OCI-M1 (cell line): ENCODE measurements at regions not wholly inside any gene's neighbourhood (a gene's known extent, or its start where the extent isn't known, plus 50 kb on each side); places are given as distances from the start of the nearest gene placed in this dataset.
"Not testable (repeated sequence)": the region's sequence is repeated elsewhere in the genome, so short reads cannot be mapped to it uniquely, and the experiment has no call there.

ENCODE experiments used
- DNase-seq: peaks from one replicate; lab custom pipeline; 2025; lab: John Stamatoyannopoulos, UW

GRCh38 chr6:121020656-121021055 is 313.6 kb downstream of the TBC1D32 start:
- no peak for DNase-seq

- DNase-seq = no peak
These were observed 325.7 kb downstream of the TBC1D32 start for GRCh38 chr6:121008553-121008952.

- DNase-seq = no peak
These were observed 328.3 kb downstream of the TBC1D32 start for GRCh38 chr6:121006024-121006423.

GRCh38 chr6:121000381-121000780 is 333.9 kb downstream of the TBC1D32 start:
- DNase-seq = no peak

GRCh38 chr6:120996340-120996739 is 337.9 kb downstream of the TBC1D32 start:
- DNase-seq = no peak

- DNase-seq = no peak
These were observed 339.7 kb downstream of the TBC1D32 start for GRCh38 chr6:120994573-120994967.

GRCh38 chr6:120993929-120994572 is 340.2 kb downstream of the TBC1D32 start:
- DNase-seq = no peak

- no peak for DNase-seq
These were observed 342.0 kb downstream of the TBC1D32 start for GRCh38 chr6:120992257-120992656.

GRCh38 chr6:120990866-120991265 is 343.4 kb downstream of the TBC1D32 start:
- DNase-seq = no peak

- DNase-seq = no peak
These were observed 352.4 kb downstream of the TBC1D32 start for GRCh38 chr6:120981835-120982234.

- no peak for DNase-seq
These were observed 368.0 kb downstream of the TBC1D32 start for GRCh38 chr6:120966321-120966720.

GRCh38 chr6:120965814-120966213 is 368.5 kb downstream of the TBC1D32 start:
- DNase-seq = no peak

GRCh38 chr6:120960761-120961160 is 373.5 kb downstream of the TBC1D32 start:
- no peak for DNase-seq

GRCh38 chr6:120954111-120954510 is 380.2 kb downstream of the TBC1D32 start:
- no peak for DNase-seq

- no peak for DNase-seq
These were observed 383.0 kb downstream of the TBC1D32 start for GRCh38 chr6:120951258-120951657.

GRCh38 chr6:120947111-120947510 is 387.2 kb downstream of the TBC1D32 start:
- no peak for DNase-seq

- DNase-seq = no peak
These were observed 388.2 kb downstream of the TBC1D32 start for GRCh38 chr6:120945905-120946594.

- DNase-seq = peak; percentile 79
These were observed 395.3 kb downstream of the TBC1D32 start for GRCh38 chr6:120938876-120939472.

- DNase-seq = peak; percentile 66
These were observed 396.0 kb downstream of the TBC1D32 start for GRCh38 chr6:120938164-120938875.

GRCh38 chr6:120935908-120936307 is 398.4 kb downstream of the TBC1D32 start:
- DNase-seq = no peak

GRCh38 chr6:120935016-120935415 is 399.3 kb downstream of the TBC1D32 start:
- DNase-seq = no peak

GRCh38 chr6:120931520-120932180 is 402.6 kb downstream of the TBC1D32 start:
- DNase-seq = not testable (repeated sequence)
